ENCODE measurements at regions not wholly inside any gene's neighbourhood (a gene's known extent, or its start where the extent isn't known, plus 50 kb on each side); places are given as distances from the start of the nearest gene placed in this dataset.

- in situ Hi-C loops (cut with HindIII; ENCODE audit: low pct_unique_long_range_greater_than_20kb, low sequenced_read_pairs) (no loop called here), intact Hi-C loops (cut with micrococcal nuclease; ENCODE audit: unreplicated experiment) (no loop called here)
- BruUV-seq (replicated peaks) = no TSS peak
- Histone ChIP-seq H3K36me3 (ENCODE audit: control insufficient read depth, insufficient read depth, low read length) (no peaks in the 10 kb centered on the region), H3K27me3 (ENCODE audit: control insufficient read depth, insufficient read depth, low read length) (peaks cover 3% of the 10 kb centered on the region), H3K4me3 (ENCODE audit: low read depth in 2 of 2, low read length in 2 of 2) (no peak overlapping the region), H3K4me1 (ENCODE audit: control insufficient read depth, insufficient read depth, low read length) (no peaks in the 10 kb centered on the region), H3K27ac (ENCODE audit: low read length) (no peak overlapping the region), H3K9me3 (ENCODE audit: control insufficient read depth, insufficient read depth, low read depth, low read length) (no peaks in the 10 kb centered on the region)
- DNase-seq (ENCODE audit: low read depth, low spot score) (no peak), ATAC-seq (no peak)
- POLR2A ChIA-PET = no interaction called here
- CTCF ChIA-PET = no interaction called here
- TF ChIP-seq SIN3A (IDR thresholded peaks at IDR 0.05; ENCODE audit: borderline replicate concordance, insufficient read depth, low read depth, low read length) (no peak), TCF7L2 (IDR thresholded peaks at IDR 0.05; ENCODE audit: low read depth, low read length) (no peak), CTCF (IDR thresholded peaks at IDR 0.05) (no peak), POLR2AphosphoS5 (IDR thresholded peaks at IDR 0.05; ENCODE audit: low read depth, low read length) (no peak), REST (IDR thresholded peaks at IDR 0.05; ENCODE audit: insufficient read depth in 1 of 2, low read depth in 2 of 2, low read length in 1 of 2) (no peak)
Measured at GRCh38 chr3:194775731-194776130, 90.0 kb downstream of the FAM43A start.

- H3K36me3 ChIP-seq (ENCODE audit: control insufficient read depth, insufficient read depth, low read length) = no peaks in the 10 kb centered on the region
- no peak overlapping the region for H3K27ac ChIP-seq (ENCODE audit: low read length)
- peaks cover 3% of the 10 kb centered on the region for H3K27me3 ChIP-seq (ENCODE audit: control insufficient read depth, insufficient read depth, low read length)
- intact Hi-C loops (cut with micrococcal nuclease; ENCODE audit: unreplicated experiment) = no loop called here
- DNase-seq (ENCODE audit: low read depth, low spot score) (no peak), ATAC-seq (no peak)
- BruUV-seq (replicated peaks) = no TSS peak
- CTCF ChIA-PET = no interaction called here
- no peak overlapping the region for H3K4me3 ChIP-seq (ENCODE audit: low read depth in 2 of 2, low read length in 2 of 2)
- TF ChIP-seq REST (IDR thresholded peaks at IDR 0.05; ENCODE audit: insufficient read depth in 1 of 2, low read depth in 2 of 2, low read length in 1 of 2) (no peak), POLR2AphosphoS5 (IDR thresholded peaks at IDR 0.05; ENCODE audit: low read depth, low read length) (no peak), SIN3A (IDR thresholded peaks at IDR 0.05; ENCODE audit: borderline replicate concordance, insufficient read depth, low read depth, low read length) (no peak), CTCF (IDR thresholded peaks at IDR 0.05) (no peak), TCF7L2 (IDR thresholded peaks at IDR 0.05; ENCODE audit: low read depth, low read length) (no peak)
- H3K9me3 ChIP-seq (ENCODE audit: control insufficient read depth, insufficient read depth, low read depth, low read length) = no peaks in the 10 kb centered on the region
- in situ Hi-C loops (cut with HindIII; ENCODE audit: low pct_unique_long_range_greater_than_20kb, low sequenced_read_pairs) = no loop called here
- POLR2A ChIA-PET = no interaction called here
- no peaks in the 10 kb centered on the region for H3K4me1 ChIP-seq (ENCODE audit: control insufficient read depth, insufficient read depth, low read length)
Measured at GRCh38 chr3:194777729-194778128, 92.0 kb downstream of the FAM43A start.

All from Panc1 (cell line).